ENCODE measurements at regions not wholly inside any gene's neighbourhood (a gene's known extent, or its start where the extent isn't known, plus 50 kb on each side); places are given as distances from the start of the nearest gene placed in this dataset.

DNA sequence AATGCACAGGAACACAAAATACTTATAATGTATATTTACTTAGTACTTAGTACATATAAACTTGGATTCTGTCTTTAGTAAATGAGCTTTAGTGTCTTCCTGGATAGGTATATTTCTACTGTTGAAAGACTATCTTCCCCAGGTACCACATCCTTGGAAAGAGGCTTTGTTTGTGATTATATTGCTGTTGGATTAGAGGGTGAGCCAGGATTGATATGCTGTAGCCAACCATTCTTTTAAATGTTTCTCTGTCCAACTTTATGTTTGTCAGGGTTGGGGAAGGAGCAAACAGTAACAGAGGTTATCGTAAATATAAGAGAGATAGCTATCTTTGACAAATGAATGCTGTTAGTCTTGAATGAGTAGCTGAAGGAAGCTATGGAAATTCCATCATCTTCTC, 213.2 kb downstream of the SPRY1 start:
- TF ChIP-seq POLR2A (IDR thresholded peaks at IDR 0.05) (no peak), POLR2AphosphoS5 (IDR thresholded peaks at IDR 0.05) (no peak), EP300 (IDR thresholded peaks at IDR 0.05) (no peak)
- TF ChIP-seq, protein P1, sequence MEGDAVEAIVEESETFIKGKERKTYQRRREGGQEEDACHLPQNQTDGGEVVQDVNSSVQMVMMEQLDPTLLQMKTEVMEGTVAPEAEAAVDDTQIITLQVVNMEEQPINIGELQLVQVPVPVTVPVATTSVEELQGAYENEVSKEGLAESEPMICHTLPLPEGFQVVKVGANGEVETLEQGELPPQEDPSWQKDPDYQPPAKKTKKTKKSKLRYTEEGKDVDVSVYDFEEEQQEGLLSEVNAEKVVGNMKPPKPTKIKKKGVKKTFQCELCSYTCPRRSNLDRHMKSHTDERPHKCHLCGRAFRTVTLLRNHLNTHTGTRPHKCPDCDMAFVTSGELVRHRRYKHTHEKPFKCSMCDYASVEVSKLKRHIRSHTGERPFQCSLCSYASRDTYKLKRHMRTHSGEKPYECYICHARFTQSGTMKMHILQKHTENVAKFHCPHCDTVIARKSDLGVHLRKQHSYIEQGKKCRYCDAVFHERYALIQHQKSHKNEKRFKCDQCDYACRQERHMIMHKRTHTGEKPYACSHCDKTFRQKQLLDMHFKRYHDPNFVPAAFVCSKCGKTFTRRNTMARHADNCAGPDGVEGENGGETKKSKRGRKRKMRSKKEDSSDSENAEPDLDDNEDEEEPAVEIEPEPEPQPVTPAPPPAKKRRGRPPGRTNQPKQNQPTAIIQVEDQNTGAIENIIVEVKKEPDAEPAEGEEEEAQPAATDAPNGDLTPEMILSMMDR (IDR thresholded peaks at IDR 0.05) = no peak

Measured in sigmoid colon (tissue), 4 donors.